GM12878 (cell line): ENCODE measurements at regions not wholly inside any gene's neighbourhood (a gene's known extent, or its start where the extent isn't known, plus 50 kb on each side); places are given as distances from the start of the nearest gene placed in this dataset.

Experiments used
- ATAC-seq: fragments of 200-7000 bp; cut with Tn5 transposase; 3 replicates; pipeline ENCODE4 v1.9.1; 2020; ENCODE audit warnings: mild to moderate bottlenecking, moderate library complexity
- BruUV-seq: library from RNA; stranded (reverse); fragments of 400-500 nt; replicated peaks from 2 replicates; lab custom pipeline; 2021; lab: Mats Ljungman, UMichigan
- CTCF ChIA-PET: fragments of 300-600 bp; sonication (Branson Sonifier 250); formaldehyde crosslinking; extraction: SDS; loops from one replicate; lab custom pipeline; 2021; ENCODE audit warnings: inconsistent platforms; lab: Yijun Ruan, JAX
- POLR2A ChIA-PET: fragments of 350-600 bp; formaldehyde crosslinking; extraction: SDS; loops from one replicate; lab custom pipeline; 2021; ENCODE audit warnings: inconsistent platforms; lab: Charles Lee
- RAD21 ChIA-PET: fragments of 300-600 bp; sonication (Branson Sonifier 250); formaldehyde crosslinking; loops from one replicate; lab custom pipeline; 2023; ENCODE audit warnings: antibody characterized with exemption; ENCODE audit not compliant: unreplicated experiment; lab: Charles Lee
- SMC1A ChIA-PET: fragments of 300-600 bp; sonication (Branson Sonifier 250); formaldehyde crosslinking; loops from one replicate; lab custom pipeline; 2023; ENCODE audit not compliant: unreplicated experiment, uncharacterized antibody; lab: Charles Lee
- DNase-seq: peaks from one replicate; pipeline ENCODE4 v3.0.0-alpha.2; 2011; ENCODE audit warnings: low read depth, low spot score
- FAIRE-seq: peaks from 3 replicates; lab custom pipeline; 2011; peaks lifted over from hg19 to GRCh38; lab: Jason Lieb, UNC
- H2AFZ ChIP-seq: 2 replicates; pipeline ENCODE4 v1.6.0; 2011; ENCODE audit warnings: low read depth, low read length, control low read depth; ENCODE audit not compliant: control insufficient read depth
- H3K27ac ChIP-seq: 2 replicates; pipeline ENCODE4 v1.5.1; 2011; ENCODE audit warnings: control low read depth; ENCODE audit not compliant: control insufficient read depth, insufficient read depth
- H3K27me3 ChIP-seq, 2 experiments: replicated peaks in 1 of 2; 2 replicates each; pipeline versions ENCODE4 v1.6.0 to v1.6.1; 2011; ENCODE audit warnings: low read length in 1 of 2; ENCODE audit not compliant: control insufficient read depth in 2 of 2, insufficient read depth in 2 of 2
- H3K36me3 ChIP-seq, 2 experiments: 2 replicates each; pipeline ENCODE4 v1.5.1; 2011; ENCODE audit warnings: low read length in 1 of 2; ENCODE audit not compliant: control insufficient read depth in 2 of 2, insufficient read depth in 2 of 2
- H3K4me1 ChIP-seq: 2 replicates; pipeline ENCODE4 v1.6.1; 2011; ENCODE audit warnings: mild to moderate bottlenecking, low read length, moderate library complexity, mixed read lengths; ENCODE audit not compliant: control insufficient read depth, insufficient read depth
- H3K4me2 ChIP-seq: 2 replicates; pipeline ENCODE4 v1.6.0; 2011; ENCODE audit warnings: control low read depth; ENCODE audit not compliant: control insufficient read depth, insufficient read depth
- H3K4me3 ChIP-seq: fragments of 200-600 bp; sonication (generic); 2 replicates; pipeline ENCODE4 v1.5.1; 2016
- H3K79me2 ChIP-seq: 2 replicates; pipeline ENCODE4 v1.6.0; 2011; ENCODE audit warnings: low read length; ENCODE audit not compliant: control insufficient read depth, insufficient read depth
- H3K9ac ChIP-seq: 2 replicates; pipeline ENCODE4 v1.8.0; 2011; ENCODE audit warnings: low read length, control low read depth, mixed read lengths; ENCODE audit not compliant: control insufficient read depth, insufficient read depth
- H3K9me3 ChIP-seq: replicated peaks from 3 replicates; pipeline ENCODE4 v1.5.1; 2011; ENCODE audit warnings: mild to moderate bottlenecking, low read length; ENCODE audit not compliant: control insufficient read depth, insufficient read depth
- H4K20me1 ChIP-seq: 2 replicates; pipeline ENCODE4 v1.6.0; 2011; ENCODE audit not compliant: control insufficient read depth, insufficient read depth
- DPF2 ChIP-seq: fragments of 450-650 bp; IDR thresholded peaks from 2 replicates; pipeline ENCODE4 v1.6.1; 2017; ENCODE audit warnings: mild to moderate bottlenecking
- EZH2 ChIP-seq: IDR thresholded peaks from 2 replicates; pipeline ENCODE4 v1.6.1; 2012; ENCODE audit warnings: low read depth, mild to moderate bottlenecking, control low read depth, inconsistent platforms, low read length, borderline replicate concordance; ENCODE audit not compliant: control insufficient read depth
- HDAC6 ChIP-seq: fragments of 200-600 bp; sonication (generic); IDR thresholded peaks from one replicate; pipeline ENCODE4 v1.8.0; 2017; ENCODE audit warnings: antibody characterized with exemption; ENCODE audit not compliant: unreplicated experiment
- JUNB ChIP-seq: IDR thresholded peaks from 2 replicates; pipeline ENCODE4 v1.6.1; 2016; ENCODE audit warnings: antibody characterized with exemption, mild to moderate bottlenecking
- MTA2 ChIP-seq: fragments of 450-650 bp; IDR thresholded peaks from 2 replicates; pipeline ENCODE4 v1.6.1; 2016; ENCODE audit warnings: low read depth, mild to moderate bottlenecking, moderate library complexity
- MYB ChIP-seq: fragments of 150-350 bp; IDR thresholded peaks from 2 replicates; pipeline ENCODE4 v1.6.1; 2014; ENCODE audit warnings: mild to moderate bottlenecking, low read depth, low read length, borderline replicate concordance
- RAD51 ChIP-seq: fragments of 450-650 bp; IDR thresholded peaks from 2 replicates; pipeline ENCODE4 v1.6.1; 2016; ENCODE audit warnings: moderate library complexity, mild to moderate bottlenecking, inconsistent platforms
- SIN3A ChIP-seq: IDR thresholded peaks from 2 replicates; pipeline ENCODE4 v1.6.1; 2012; ENCODE audit warnings: low read depth, low read length, improper control_type of control experiment
- SMAD1 ChIP-seq: fragments of 450-650 bp; IDR thresholded peaks from 2 replicates; pipeline ENCODE4 v1.6.1; 2018; ENCODE audit warnings: mild to moderate bottlenecking, low read depth; ENCODE audit not compliant: partially characterized antibody
- SRF ChIP-seq, 2 experiments: IDR thresholded peaks; 2 replicates each; pipeline ENCODE4 v1.6.1; 2011; ENCODE audit warnings: low read depth in 2 of 2, low read length in 2 of 2, mild to moderate bottlenecking in 1 of 2, moderate library complexity in 1 of 2
- WRNIP1 ChIP-seq: IDR thresholded peaks from 2 replicates; pipeline ENCODE4 v1.6.1; 2011; ENCODE audit warnings: low read depth, low read length, improper control_type of control experiment, borderline replicate concordance
- ZNF24 ChIP-seq: fragments of 450-650 bp; IDR thresholded peaks from 2 replicates; pipeline ENCODE4 v1.6.1; 2017; ENCODE audit warnings: antibody characterized with exemption, mild to moderate bottlenecking
- WGBS: methylation state at CpG from one replicate; pipeline ENCODE4 v1.1.6; 2016; ENCODE audit warnings: low lambda C conversion rate; ENCODE audit not compliant: insufficient replicate concordance, insufficient coverage; ENCODE audit errors: missing lambda C conversion rate; 5-methylcytosine and 5-hydroxymethylcytosine counted together
- in situ Hi-C: fragments of 300-500 bp; cut with MboI; formaldehyde crosslinking; loops from 9 replicates; pipeline ENCODE4 v1.14.3; 2018; ENCODE audit warnings: mixed read lengths
- intact Hi-C: fragments of 100-400 bp; cut with micrococcal nuclease; formaldehyde crosslinking; loops from one replicate; pipeline ENCODE4 v1.14.2; 2022; ENCODE audit not compliant: unreplicated experiment
- TF ChIP-seq, protein P1 (sequence below): fragments of 450-650 bp; IDR thresholded peaks from 2 replicates; pipeline ENCODE4 v1.6.1; 2018; ENCODE audit warnings: borderline replicate concordance, mild to moderate bottlenecking; ENCODE audit not compliant: partially characterized antibody

DNA sequence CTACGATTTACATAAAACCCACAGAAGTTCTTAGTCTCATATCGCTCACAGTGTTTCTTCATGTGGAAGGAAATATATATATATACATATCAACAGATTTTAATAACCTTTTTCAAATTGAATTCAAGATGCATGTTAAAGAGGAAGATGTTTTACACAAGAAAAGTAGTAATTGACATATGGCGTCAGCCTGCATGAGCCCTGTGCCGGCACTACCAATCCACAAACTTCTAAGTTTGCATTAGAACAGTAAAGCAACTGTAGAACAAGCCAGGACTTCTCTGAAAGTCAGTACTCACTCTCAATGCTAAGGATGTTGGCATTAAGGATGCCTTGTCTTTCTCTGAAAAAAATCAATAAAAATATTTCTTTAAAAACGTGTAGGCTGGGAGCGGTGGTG lies 441.3 kb upstream of the SMIM31 start:
- Histone ChIP-seq H2AFZ (no peak overlapping the region), H3K4me3 (no peak overlapping the region), H4K20me1 (no peaks in the 10 kb centered on the region), H3K36me3 (no peaks in the 10 kb centered on the region), H3K4me2 (no peak overlapping the region), H3K79me2 (no peaks in the 10 kb centered on the region), H3K27ac (no peak overlapping the region), H3K4me1 (no peaks in the 10 kb centered on the region), H3K9me3 (no peaks in the 10 kb centered on the region), H3K27me3 (no peaks in the 10 kb centered on the region), H3K9ac (no peak overlapping the region)
- ChIA-PET POLR2A (no interaction called here), RAD21 (interaction anchor here (0.7 kb wide), 1 partner anchor 17 kb away, joined by 4 read pairs; no protein-coding TSS in a partner anchor), CTCF (no interaction called here), SMC1A (no interaction called here)
- FAIRE-seq (no peak), DNase-seq (no peak), ATAC-seq (no peak)
- TF ChIP-seq EZH2 (no peak), SRF (IDR thresholded peaks at IDR 0.05; ENCODE audit: low read depth in 2 of 2, low read length in 2 of 2) (no peak), ZNF24 (no peak), JUNB (no peak), RAD51 (no peak), SMAD1 (no peak), WRNIP1 (no peak), DPF2 (no peak), MTA2 (no peak)
- in situ Hi-C loops (no loop called here), intact Hi-C loops (no loop called here)
- 47% methylated on average over 6 of the region's 6 CpGs for WGBS
- BruUV-seq, result no TSS peak

GRCh38 chr4:164313853-164314252 lies 440.1 kb upstream of the SMIM31 start:
- ChIA-PET RAD21 (no interaction called here), CTCF (interaction anchor here (0.6 kb wide), 1 partner anchor 331 kb away, joined by 3 read pairs; no protein-coding TSS in a partner anchor), POLR2A (no interaction called here), SMC1A (no interaction called here)
- no peak overlapping the region for H3K9ac ChIP-seq
- H4K20me1 ChIP-seq, result no peaks in the 10 kb centered on the region
- H3K27ac ChIP-seq, result no peak overlapping the region
- TF ChIP-seq HDAC6, result no peak
- no peak for TF ChIP-seq SIN3A
- TF ChIP-seq, protein P1, sequence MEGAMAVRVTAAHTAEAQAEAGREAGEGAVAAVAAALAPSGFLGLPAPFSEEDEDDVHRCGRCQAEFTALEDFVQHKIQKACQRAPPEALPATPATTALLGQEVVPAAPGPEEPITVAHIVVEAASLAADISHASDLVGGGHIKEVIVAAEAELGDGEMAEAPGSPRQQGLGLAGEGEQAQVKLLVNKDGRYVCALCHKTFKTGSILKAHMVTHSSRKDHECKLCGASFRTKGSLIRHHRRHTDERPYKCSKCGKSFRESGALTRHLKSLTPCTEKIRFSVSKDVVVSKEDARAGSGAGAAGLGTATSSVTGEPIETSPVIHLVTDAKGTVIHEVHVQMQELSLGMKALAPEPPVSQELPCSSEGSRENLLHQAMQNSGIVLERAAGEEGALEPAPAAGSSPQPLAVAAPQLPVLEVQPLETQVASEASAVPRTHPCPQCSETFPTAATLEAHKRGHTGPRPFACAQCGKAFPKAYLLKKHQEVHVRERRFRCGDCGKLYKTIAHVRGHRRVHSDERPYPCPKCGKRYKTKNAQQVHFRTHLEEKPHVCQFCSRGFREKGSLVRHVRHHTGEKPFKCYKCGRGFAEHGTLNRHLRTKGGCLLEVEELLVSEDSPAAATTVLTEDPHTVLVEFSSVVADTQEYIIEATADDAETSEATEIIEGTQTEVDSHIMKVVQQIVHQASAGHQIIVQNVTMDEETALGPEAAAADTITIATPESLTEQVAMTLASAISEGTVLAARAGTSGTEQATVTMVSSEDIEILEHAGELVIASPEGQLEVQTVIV, result no peak
- TF ChIP-seq MYB, result no peak
- TF ChIP-seq JUNB, result no peak
- BruUV-seq, result no TSS peak
- H3K9me3 ChIP-seq, result no peaks in the 10 kb centered on the region
- ATAC-seq (no peak), FAIRE-seq (no peak), DNase-seq (no peak)
- in situ Hi-C loops, result no loop called here
- intact Hi-C loops, result no loop called here
- WGBS, result 2% methylated on average over 3 of the region's 3 CpGs
- no peaks in the 10 kb centered on the region for H3K79me2 ChIP-seq
- no peaks in the 10 kb centered on the region for H3K4me1 ChIP-seq
- H3K4me3 ChIP-seq, result no peak overlapping the region
- no peaks in the 10 kb centered on the region for H3K27me3 ChIP-seq
- no peak overlapping the region for H3K4me2 ChIP-seq
- H2AFZ ChIP-seq, result no peak overlapping the region
- no peaks in the 10 kb centered on the region for H3K36me3 ChIP-seq
